ENCODE measurements at regions not wholly inside any gene's neighbourhood (a gene's known extent, or its start where the extent isn't known, plus 50 kb on each side); places are given as distances from the start of the nearest gene placed in this dataset.

- TF ChIP-seq CTCF (IDR thresholded peaks at IDR 0.05) (no peak), POLR2A (IDR thresholded peaks at IDR 0.05) (no peak)
Observed at GRCh38 chr5:173741087-173741486, 124.6 kb upstream of the BOD1 start.

All from body of pancreas (tissue), 4 donors.